HCT116 (cell line): ENCODE measurements at regions not wholly inside any gene's neighbourhood (a gene's known extent, or its start where the extent isn't known, plus 50 kb on each side); places are given as distances from the start of the nearest gene placed in this dataset.

Source experiments
- ATAC-seq: fragments of 200-7000 bp; cut with Tn5 transposase; 2 replicates; pipeline ENCODE4 v1.9.1; 2020; ENCODE audit warnings: mild to moderate bottlenecking, moderate library complexity
- BruUV-seq: library from RNA; stranded (reverse); fragments of 400-500 nt; replicated peaks from 2 replicates; lab custom pipeline; 2021; lab: Mats Ljungman, UMichigan
- CTCF ChIA-PET: fragments of 300-600 bp; sonication (Branson Sonifier 250); formaldehyde crosslinking; loops from one replicate; lab custom pipeline; 2021; ENCODE audit warnings: antibody characterized with exemption; lab: Charles Lee
- POLR2A ChIA-PET: fragments of 300-600, 350-600 bp; sonication (Branson Sonifier 250); formaldehyde crosslinking; loops from one replicate; lab custom pipeline; 2021; ENCODE audit warnings: antibody characterized with exemption; lab: Charles Lee
- RAD21 ChIA-PET, 2 experiments: fragments of 300-600 bp; sonication (Branson Sonifier 250); formaldehyde crosslinking; loops; one replicate each; lab custom pipeline; 2023; ENCODE audit warnings: low total read pairs in 2 of 2; ENCODE audit not compliant: uncharacterized antibody in 2 of 2, unreplicated experiment in 2 of 2, low non-redundant PET in 1 of 2; lab: Charles Lee
- DNase-seq: peaks from one replicate; pipeline ENCODE4 v3.0.0-alpha.2; 2010; ENCODE audit warnings: low read depth, low spot score
- H2AFZ ChIP-seq: fragments of 200-600 bp; shearing (Covaris generic), sonication (generic); 2 replicates; pipeline ENCODE4 v1.6.1; 2017; ENCODE audit warnings: low read depth, mixed run types, mixed read lengths, antibody characterized with exemption, low read length; ENCODE audit not compliant: poor library complexity, severe bottlenecking
- H3K27ac ChIP-seq: 2 replicates; pipeline ENCODE4 v1.5.1; 2012; ENCODE audit warnings: low read depth, low read length
- H3K27me3 ChIP-seq: fragments of 200-600 bp; sonication (generic); 2 replicates; pipeline ENCODE4 v1.6.1; 2016; ENCODE audit warnings: mixed run types, low read length, mixed read lengths; ENCODE audit not compliant: insufficient read depth
- H3K36me3 ChIP-seq, 2 experiments: fragments of 200-500 bp in 1 of 2; fragments of 200-600 bp in 1 of 2; sonication (Bioruptor generic) in 1 of 2; sonication (generic) in 1 of 2; 2 replicates each; pipeline versions ENCODE4 v1.5.1 to v1.6.1; 2014 to 2016; ENCODE audit warnings: low read length in 2 of 2, inconsistent platforms in 1 of 2, mixed read lengths in 1 of 2, mixed run types in 1 of 2; ENCODE audit not compliant: insufficient read depth in 2 of 2, control insufficient read depth in 1 of 2
- H3K4me1 ChIP-seq, 2 experiments: fragments of 200-600 bp in 1 of 2; sonication (generic) in 1 of 2; 2 replicates each; pipeline versions ENCODE4 v1.5.1 to v1.6.1; 2012 to 2017; ENCODE audit warnings: low read length in 2 of 2, inconsistent platforms in 1 of 2, mild to moderate bottlenecking in 1 of 2, mixed read lengths in 1 of 2, mixed run types in 1 of 2, moderate library complexity in 1 of 2; ENCODE audit not compliant: insufficient read depth in 2 of 2, control insufficient read depth in 1 of 2
- H3K4me2 ChIP-seq: fragments of 200-600 bp; sonication (generic); 2 replicates; pipeline ENCODE4 v1.6.1; 2017; ENCODE audit warnings: mixed run types, low read length, mixed read lengths
- H3K4me3 ChIP-seq, 2 experiments: fragments of 200-600 bp in 1 of 2; sonication (generic) in 1 of 2; replicated peaks in 1 of 2; 2 replicates each; pipeline ENCODE4 v1.5.1; 2011 to 2016; ENCODE audit warnings: low read length in 2 of 2, control low read depth in 1 of 2, low read depth in 1 of 2, mild to moderate bottlenecking in 1 of 2, mixed read lengths in 1 of 2, mixed run types in 1 of 2
- H3K79me2 ChIP-seq: fragments of 200-600 bp; sonication (generic); 2 replicates; pipeline ENCODE4 v1.6.1; 2017; ENCODE audit warnings: mild to moderate bottlenecking, mixed run types, low read length, moderate library complexity, mixed read lengths; ENCODE audit not compliant: insufficient read depth
- H3K9ac ChIP-seq: fragments of 200-600 bp; sonication (generic); 2 replicates; pipeline ENCODE4 v1.6.1; 2016; ENCODE audit warnings: low read length, mixed read lengths
- H3K9me2 ChIP-seq: fragments of 200-600 bp; sonication (generic), shearing (Covaris generic); 2 replicates; pipeline ENCODE4 v1.6.1; 2017; ENCODE audit warnings: mixed run types, mild to moderate bottlenecking, moderate library complexity; ENCODE audit not compliant: insufficient read depth
- H3K9me3 ChIP-seq, 2 experiments: fragments of 200-500 bp in 1 of 2; fragments of 200-600 bp in 1 of 2; sonication (Bioruptor generic) in 1 of 2; sonication (generic) in 1 of 2; 2 replicates each; pipeline ENCODE4 v1.6.1; 2014 to 2017; ENCODE audit warnings: low read length in 2 of 2, mixed read lengths in 2 of 2, inconsistent platforms in 1 of 2, low read depth in 1 of 2, mild to moderate bottlenecking in 1 of 2, mixed run types in 1 of 2, moderate library complexity in 1 of 2; ENCODE audit not compliant: control insufficient read depth in 1 of 2, insufficient read depth in 1 of 2
- H4K20me1 ChIP-seq: fragments of 200-600 bp; sonication (generic), shearing (Covaris generic); 2 replicates; pipeline ENCODE4 v1.6.1; 2017; ENCODE audit warnings: mixed run types, mild to moderate bottlenecking, moderate library complexity; ENCODE audit not compliant: insufficient read depth
- ATF3 ChIP-seq: IDR thresholded peaks from 2 replicates; pipeline ENCODE4 v1.6.1; 2012
- CEBPB ChIP-seq: IDR thresholded peaks from 2 replicates; pipeline ENCODE4 v1.6.1; 2012; ENCODE audit warnings: low read depth
- CTCF ChIP-seq, 3 experiments: fragments of 200-600 bp in 1 of 3; sonication (generic) in 1 of 3; IDR thresholded peaks in 2 of 3; conservative IDR thresholded peaks in 1 of 3; 2 replicates each; pipeline ENCODE4 v1.5.1; 2012 to 2017; ENCODE audit warnings: low read depth in 2 of 3, low read length in 2 of 3, antibody characterized with exemption in 1 of 3, borderline replicate concordance in 1 of 3, control low read depth in 1 of 3, mild to moderate bottlenecking in 1 of 3, mixed read lengths in 1 of 3, mixed run types in 1 of 3, moderate library complexity in 1 of 3; ENCODE audit not compliant: insufficient read depth in 1 of 3
- EGR1 ChIP-seq: IDR thresholded peaks from 2 replicates; pipeline ENCODE4 v1.6.1; 2012; ENCODE audit warnings: low read depth
- EZH2 ChIP-seq: fragments of 200-600 bp; sonication (generic); IDR thresholded peaks from 2 replicates; pipeline ENCODE4 v1.6.1; 2017; ENCODE audit warnings: antibody characterized with exemption, mixed run types
- EZH2phosphoT487 ChIP-seq: fragments of 200-600 bp; IDR thresholded peaks from 2 replicates; pipeline ENCODE4 v1.6.1; 2018; ENCODE audit warnings: antibody characterized with exemption, borderline replicate concordance
- JUND ChIP-seq: IDR thresholded peaks from 2 replicates; pipeline ENCODE4 v1.6.1; 2012
- MAX ChIP-seq: IDR thresholded peaks from 2 replicates; pipeline ENCODE4 v1.6.1; 2012
- POLR2A ChIP-seq: IDR thresholded peaks from 2 replicates; pipeline ENCODE4 v1.7.0; 2011; ENCODE audit warnings: borderline replicate concordance; ENCODE audit not compliant: insufficient read depth, insufficient read length; ENCODE audit errors: extremely low read depth
- POLR2AphosphoS5 ChIP-seq: IDR thresholded peaks from 2 replicates; pipeline ENCODE4 v1.6.1; 2011; ENCODE audit warnings: mild to moderate bottlenecking, low read depth, low read length, moderate library complexity
- RAD21 ChIP-seq: IDR thresholded peaks from 2 replicates; pipeline ENCODE4 v1.6.1; 2012; ENCODE audit warnings: low read depth, mild to moderate bottlenecking
- SRF ChIP-seq: IDR thresholded peaks from 2 replicates; pipeline ENCODE4 v1.6.1; 2012; ENCODE audit warnings: low read depth
- TCF7L2 ChIP-seq: IDR thresholded peaks from 2 replicates; pipeline ENCODE4 v1.7.0; 2011; ENCODE audit warnings: borderline replicate concordance, inconsistent platforms; ENCODE audit not compliant: insufficient read depth, insufficient read length; ENCODE audit errors: extremely low read depth
- YY1 ChIP-seq: IDR thresholded peaks from 2 replicates; pipeline ENCODE4 v1.6.1; 2011; ENCODE audit warnings: low read length, low read depth, moderate library complexity, mild to moderate bottlenecking; ENCODE audit not compliant: insufficient replicate concordance; ENCODE audit errors: extremely low read depth
- ZBTB33 ChIP-seq: IDR thresholded peaks from 2 replicates; pipeline ENCODE4 v1.6.1; 2011; ENCODE audit warnings: mild to moderate bottlenecking, low read length, moderate library complexity; ENCODE audit not compliant: insufficient replicate concordance; ENCODE audit errors: extremely low read depth
- ZFX ChIP-seq: fragments of 450-650 bp; IDR thresholded peaks from 2 replicates; pipeline ENCODE4 v1.6.1; 2017
- ZNF274 ChIP-seq: fragments of 200-500 bp; sonication (Bioruptor generic); IDR thresholded peaks from 2 replicates; pipeline ENCODE4 v1.6.1; 2014; ENCODE audit warnings: mild to moderate bottlenecking, low read depth, low read length, inconsistent platforms
- intact Hi-C: fragments of 100-400 bp; cut with micrococcal nuclease; formaldehyde crosslinking; loops from 2 replicates; pipeline ENCODE4 v1.10.0; 2022

GRCh38 chr3:197381371-197381770, 83.0 kb upstream of the DLG1 start:
- Histone ChIP-seq H2AFZ (no peak overlapping the region), H3K9me2 (no peaks in the 10 kb centered on the region), H3K4me1 (no peaks in the 10 kb centered on the region), H3K79me2 (no peaks in the 10 kb centered on the region), H3K4me2 (no peak overlapping the region), H3K27ac (no peak overlapping the region), H3K9me3 (no peaks in the 10 kb centered on the region), H3K36me3 (no peaks in the 10 kb centered on the region)
- BruUV-seq: no TSS peak
- POLR2A ChIA-PET: no interaction called here
- ATAC-seq: no peak
- no peak for TF ChIP-seq ZFX
- no peak for TF ChIP-seq ATF3
- no peak for TF ChIP-seq POLR2A
- TF ChIP-seq EGR1: no peak
- no peak for TF ChIP-seq EZH2
- no peak for TF ChIP-seq CTCF (IDR thresholded peaks at IDR 0.05 in 2 of 3, conservative IDR thresholded peaks at IDR 0.05 in 1 of 3; ENCODE audit: borderline replicate concordance in 1 of 3, insufficient read depth in 1 of 3, low read depth in 2 of 3, low read length in 2 of 3)
- TF ChIP-seq, all 23 proteins: peak for 0
- DNase-seq: no peak
- peaks cover 21% of the 10 kb centered on the region; the same call in 1 of the 2 replicates for H3K27me3 ChIP-seq
- no peak overlapping the region for H3K4me3 ChIP-seq
- ChIA-PET RAD21 (no interaction called here), CTCF (no interaction called here)
- intact Hi-C loops: no loop called here
- H3K9ac ChIP-seq: no peak overlapping the region
- H4K20me1 ChIP-seq: no peaks in the 10 kb centered on the region

GRCh38 chr3:197380786-197381185, 82.4 kb upstream of the DLG1 start:
- DNase-seq: no peak
- H3K4me1 ChIP-seq: no peaks in the 10 kb centered on the region
- RAD21 ChIA-PET: no interaction called here
- no peaks in the 10 kb centered on the region for H3K9me2 ChIP-seq
- no peak overlapping the region for H3K4me3 ChIP-seq
- peaks cover 15% of the 10 kb centered on the region; the same call in 1 of the 2 replicates for H3K27me3 ChIP-seq
- no peak overlapping the region for H3K27ac ChIP-seq
- no peaks in the 10 kb centered on the region for H3K79me2 ChIP-seq
- no peaks in the 10 kb centered on the region for H4K20me1 ChIP-seq
- no peaks in the 10 kb centered on the region for H3K9me3 ChIP-seq
- BruUV-seq: no TSS peak
- no peak overlapping the region for H3K4me2 ChIP-seq
- H3K36me3 ChIP-seq: no peaks in the 10 kb centered on the region
- H3K9ac ChIP-seq: no peak overlapping the region
- no peak overlapping the region for H2AFZ ChIP-seq
- intact Hi-C loops: no loop called here
- POLR2A ChIA-PET: no interaction called here
- no peak for ATAC-seq
- CTCF ChIA-PET: no interaction called here
- no peak for TF ChIP-seq CEBPB
- TF ChIP-seq JUND: no peak
- no peak for TF ChIP-seq YY1
- TF ChIP-seq SRF: no peak
- TF ChIP-seq RAD21: no peak
- TF ChIP-seq EGR1: no peak
- no peak for TF ChIP-seq MAX
- TF ChIP-seq EZH2phosphoT487: no peak
- no peak for TF ChIP-seq POLR2A
- TF ChIP-seq ZBTB33: no peak
- TF ChIP-seq POLR2AphosphoS5: no peak
- no peak for TF ChIP-seq TCF7L2
- TF ChIP-seq ZNF274: no peak
